GM23338 (cell line): ENCODE measurements at regions not wholly inside any gene's neighbourhood (a gene's known extent, or its start where the extent isn't known, plus 50 kb on each side); places are given as distances from the start of the nearest gene placed in this dataset.

Source experiments
- ATAC-seq: fragments of 200-7000 bp; cut with Tn5 transposase; 3 replicates; pipeline ENCODE4 v1.9.1; 2020
- DNase-seq: peaks from one replicate; pipeline ENCODE4 v3.0.0-alpha.2; 2015; ENCODE audit warnings: low spot score
- H2AFZ ChIP-seq: fragments of 200-600 bp; sonication (generic); 2 replicates; pipeline ENCODE4 v1.8.0; 2016; ENCODE audit warnings: antibody characterized with exemption, mild to moderate bottlenecking, moderate library complexity
- H3F3A ChIP-seq: fragments of 200-600 bp; sonication (generic); replicated peaks from 2 replicates; pipeline ENCODE4 v1.8.0; 2017; ENCODE audit warnings: antibody characterized with exemption, mixed run types, low read depth
- H3K27ac ChIP-seq: fragments of 200-600 bp; sonication (generic); 2 replicates; pipeline ENCODE4 v1.6.1; 2016; ENCODE audit warnings: low read depth
- H3K27me3 ChIP-seq: fragments of 200-600 bp; sonication (generic); 2 replicates; pipeline ENCODE4 v1.8.0; 2016; ENCODE audit warnings: mild to moderate bottlenecking, mixed run types, moderate library complexity; ENCODE audit not compliant: insufficient read depth
- H3K36me3 ChIP-seq: fragments of 200-600 bp; sonication (generic); 2 replicates; pipeline ENCODE4 v1.8.0; 2016; ENCODE audit warnings: mild to moderate bottlenecking; ENCODE audit not compliant: insufficient read depth
- H3K4me1 ChIP-seq: fragments of 200-600 bp; sonication (generic); 2 replicates; pipeline ENCODE4 v1.8.0; 2016; ENCODE audit warnings: mild to moderate bottlenecking, moderate library complexity; ENCODE audit not compliant: insufficient read depth
- H3K4me2 ChIP-seq: fragments of 200-600 bp; sonication (generic); 2 replicates; pipeline ENCODE4 v1.7.1; 2017; ENCODE audit warnings: mixed run types
- H3K4me3 ChIP-seq: fragments of 200-600 bp; sonication (generic); 2 replicates; pipeline ENCODE4 v1.6.1; 2016; ENCODE audit warnings: mixed run types
- H3K79me2 ChIP-seq: fragments of 200-600 bp; sonication (generic); replicated peaks from 2 replicates; pipeline ENCODE4 v1.8.0; 2017; ENCODE audit warnings: mild to moderate bottlenecking; ENCODE audit not compliant: insufficient read depth
- H3K9me2 ChIP-seq: fragments of 200-600 bp; sonication (generic); 2 replicates; pipeline ENCODE4 v1.8.0; 2017; ENCODE audit not compliant: insufficient read depth
- H4K20me1 ChIP-seq: fragments of 200-600 bp; sonication (generic); replicated peaks from 2 replicates; pipeline ENCODE4 v1.8.0; 2017; ENCODE audit warnings: mild to moderate bottlenecking; ENCODE audit not compliant: insufficient read depth
- H3K27ac Mint-ChIP-seq: 2 replicates; pipeline ENCODE4 v1.8.0; 2020; ENCODE audit warnings: inconsistent platforms, mild to moderate bottlenecking, moderate library complexity, mixed read lengths
- H3K27me3 Mint-ChIP-seq: 3 replicates; pipeline ENCODE4 v1.8.0; 2022; ENCODE audit warnings: low read depth, mild to moderate bottlenecking, moderate library complexity, mixed read lengths, inconsistent platforms; ENCODE audit not compliant: insufficient read depth, poor library complexity
- H3K36me3 Mint-ChIP-seq: 3 replicates; pipeline ENCODE4 v1.8.0; 2021; ENCODE audit warnings: low read depth, mild to moderate bottlenecking, inconsistent platforms, moderate library complexity, mixed read lengths
- H3K4me1 Mint-ChIP-seq: 3 replicates; pipeline ENCODE4 v1.8.0; 2020; ENCODE audit warnings: mild to moderate bottlenecking, inconsistent platforms, mixed read lengths
- H3K4me3 Mint-ChIP-seq: 3 replicates; pipeline ENCODE4 v1.8.0; 2021; ENCODE audit warnings: moderate library complexity, mild to moderate bottlenecking, inconsistent platforms, mixed read lengths
- H3K9me3 Mint-ChIP-seq: 3 replicates; pipeline ENCODE4 v1.8.0; 2020; ENCODE audit warnings: moderate library complexity, mild to moderate bottlenecking, inconsistent platforms, mixed read lengths
- CREB1 ChIP-seq: fragments of 250-450 bp; sonication (Bioruptor Pico); IDR thresholded peaks from 2 replicates; pipeline ENCODE4 v1.5.0; 2020; ENCODE audit warnings: low read depth, mild to moderate bottlenecking, moderate library complexity
- ETS1 ChIP-seq: IDR thresholded peaks from 2 replicates; pipeline ENCODE4 v1.6.1; 2016; ENCODE audit warnings: antibody characterized with exemption
- EZH2 ChIP-seq: fragments of 200-600 bp; sonication (generic); IDR thresholded peaks from one replicate; pipeline ENCODE4 v1.8.0; 2017; ENCODE audit warnings: antibody characterized with exemption, mild to moderate bottlenecking, low read depth; ENCODE audit not compliant: unreplicated experiment
- EZH2phosphoT487 ChIP-seq: fragments of 200-600 bp; sonication (generic); IDR thresholded peaks from one replicate; pipeline ENCODE4 v1.8.1; 2018; ENCODE audit warnings: antibody characterized with exemption; ENCODE audit not compliant: unreplicated experiment
- JUNB ChIP-seq: IDR thresholded peaks from one replicate; pipeline ENCODE4 v1.6.1; 2016; ENCODE audit warnings: antibody characterized with exemption; ENCODE audit not compliant: unreplicated experiment
- NANOG ChIP-seq: IDR thresholded peaks from 2 replicates; pipeline ENCODE4 v1.6.1; 2016; ENCODE audit warnings: antibody characterized with exemption, borderline replicate concordance
- POLR2AphosphoS5 ChIP-seq: IDR thresholded peaks from 2 replicates; pipeline ENCODE4 v1.6.1; 2016; ENCODE audit warnings: antibody characterized with exemption, low read depth
- REST ChIP-seq: IDR thresholded peaks from one replicate; pipeline ENCODE4 v1.6.1; 2018; ENCODE audit warnings: antibody characterized with exemption; ENCODE audit not compliant: unreplicated experiment
- STAT1 ChIP-seq: IDR thresholded peaks from one replicate; pipeline ENCODE4 v1.6.1; 2016; ENCODE audit warnings: antibody characterized with exemption; ENCODE audit not compliant: unreplicated experiment
- ZNF114 ChIP-seq: fragments of 250-450 bp; sonication (Bioruptor Pico); IDR thresholded peaks from 2 replicates; pipeline ENCODE4 v1.5.0; 2020; ENCODE audit warnings: mild to moderate bottlenecking, moderate library complexity
- ZNF331 ChIP-seq: fragments of 250-450 bp; sonication (Bioruptor Pico); IDR thresholded peaks from 2 replicates; pipeline ENCODE4 v1.5.0; 2020; ENCODE audit warnings: low read depth, mild to moderate bottlenecking, moderate library complexity
- ZNF462 ChIP-seq: fragments of 250-450 bp; sonication (Bioruptor Pico); IDR thresholded peaks from 2 replicates; pipeline ENCODE4 v1.5.0; 2020; ENCODE audit warnings: mild to moderate bottlenecking, moderate library complexity

- no peak for TF ChIP-seq ZNF114 (CRISPR knock-in tag)
- no peak for TF ChIP-seq EZH2phosphoT487
- no peak for TF ChIP-seq JUNB
- no peak for TF ChIP-seq STAT1
- no peak for TF ChIP-seq CREB1 (CRISPR knock-in tag)
- TF ChIP-seq EZH2 = no peak
- no peak for TF ChIP-seq ZNF331 (CRISPR knock-in tag)
- TF ChIP-seq REST = no peak
Observed at GRCh38 chr4:100828364-100828763, 310.5 kb upstream of the EMCN start (continued).

- Histone ChIP-seq H2AFZ (no peak overlapping the region), H3K4me3 (no peak overlapping the region), H3K27me3 (no peaks in the 10 kb centered on the region), H3K4me2 (no peak overlapping the region), H3K79me2 (no peaks in the 10 kb centered on the region), H3K27ac (no peak overlapping the region), H3F3A (no peaks in the 10 kb centered on the region), H4K20me1 (no peaks in the 10 kb centered on the region), H3K9me2 (peaks cover 3% of the 10 kb centered on the region; the same call in 1 of the 2 replicates), H3K4me1 (peaks cover 13% of the 10 kb centered on the region), H3K36me3 (no peaks in the 10 kb centered on the region)
- H3K4me3 Mint-ChIP-seq = no peak overlapping the region
- ATAC-seq (no peak), DNase-seq (no peak)
- peaks cover 9% of the 10 kb centered on the region for H3K4me1 Mint-ChIP-seq
- peaks cover 12% of the 10 kb centered on the region; the same call in 2 of the 3 replicates for H3K9me3 Mint-ChIP-seq
- H3K27ac Mint-ChIP-seq = no peak overlapping the region
- H3K27me3 Mint-ChIP-seq = no peaks in the 10 kb centered on the region
- peaks cover 9% of the 10 kb centered on the region for H3K36me3 Mint-ChIP-seq
- TF ChIP-seq REST (no peak), NANOG (no peak), ZNF462 (CRISPR knock-in tag) (no peak), POLR2AphosphoS5 (no peak), EZH2 (no peak), EZH2phosphoT487 (no peak), CREB1 (CRISPR knock-in tag) (no peak), ETS1 (no peak)
Observed at GRCh38 chr4:100827756-100828155, 309.9 kb upstream of the EMCN start.
